Neuron (in vitro differentiated cells): ENCODE measurements at regions not wholly inside any gene's neighbourhood (a gene's known extent, or its start where the extent isn't known, plus 50 kb on each side); places are given as distances from the start of the nearest gene placed in this dataset.
A peak's percentile ranks its signal among the peaks of the same experiment; 100 is the strongest.
"Not testable (repeated sequence)": the region's sequence is repeated elsewhere in the genome, so short reads cannot be mapped to it uniquely, and the experiment has no call there.

Experiments
- H2AFZ ChIP-seq: one replicate; pipeline ENCODE4 v1.6.1; 2013; ENCODE audit warnings: low read depth, mild to moderate bottlenecking, inconsistent platforms, low read length, moderate library complexity
- H3K27me3 ChIP-seq: one replicate; pipeline ENCODE4 v1.6.1; 2013; ENCODE audit warnings: low read length; ENCODE audit not compliant: insufficient read depth
- H3K36me3 ChIP-seq: one replicate; pipeline ENCODE4 v1.6.1; 2013; ENCODE audit warnings: low read length; ENCODE audit not compliant: insufficient read depth
- H3K4me1 ChIP-seq: one replicate; pipeline ENCODE4 v1.6.1; 2013; ENCODE audit warnings: low read length; ENCODE audit not compliant: insufficient read depth
- H3K4me3 ChIP-seq: 2 replicates; pipeline ENCODE4 v1.5.1; 2013; ENCODE audit warnings: mild to moderate bottlenecking, low read length, moderate library complexity
- H3K9me3 ChIP-seq: one replicate; pipeline ENCODE4 v1.6.1; 2013; ENCODE audit warnings: low read length

GRCh38 chr10:7085147-7085912 lies 325.5 kb downstream of the SFMBT2 start:
- H3K4me1 ChIP-seq: peaks cover 21% of the 10 kb centered on the region

GRCh38 chr10:7084280-7085005 lies 326.4 kb downstream of the SFMBT2 start:
- Histone ChIP-seq H3K36me3 (no peaks in the 10 kb centered on the region), H3K4me1 (peaks cover 21% of the 10 kb centered on the region), H3K9me3 (no peaks in the 10 kb centered on the region), H3K27me3 (no peaks in the 10 kb centered on the region), H3K4me3 (no peak overlapping the region), H2AFZ (no peak overlapping the region)

More at GRCh38 chr10:7085147-7085912, 325.5 kb downstream of the SFMBT2 start:
- Histone ChIP-seq H3K4me3 (peak overlapping the region; percentile 47), H3K27me3 (no peaks in the 10 kb centered on the region), H3K36me3 (no peaks in the 10 kb centered on the region), H3K9me3 (no peaks in the 10 kb centered on the region), H2AFZ (peak overlapping the region; percentile 80)

GRCh38 chr10:7082967-7083366 lies 327.9 kb downstream of the SFMBT2 start:
- H3K36me3 ChIP-seq: no peaks in the 10 kb centered on the region
- no peak overlapping the region for H2AFZ ChIP-seq
- H3K27me3 ChIP-seq: no peaks in the 10 kb centered on the region
- peaks cover 21% of the 10 kb centered on the region for H3K4me1 ChIP-seq
- no peak overlapping the region for H3K4me3 ChIP-seq
- no peaks in the 10 kb centered on the region for H3K9me3 ChIP-seq

- H2AFZ ChIP-seq: no peak overlapping the region
- H3K36me3 ChIP-seq: no peaks in the 10 kb centered on the region
- H3K9me3 ChIP-seq: no peaks in the 10 kb centered on the region
- H3K4me1 ChIP-seq: peaks cover 3% of the 10 kb centered on the region
- no peaks in the 10 kb centered on the region for H3K27me3 ChIP-seq
- no peak overlapping the region for H3K4me3 ChIP-seq
These were observed 333.0 kb downstream of the SFMBT2 start for GRCh38 chr10:7077880-7078279.

- Histone ChIP-seq H3K4me3 (no peak overlapping the region), H2AFZ (no peak overlapping the region), H3K4me1 (peaks cover 3% of the 10 kb centered on the region), H3K9me3 (no peaks in the 10 kb centered on the region), H3K27me3 (no peaks in the 10 kb centered on the region), H3K36me3 (no peaks in the 10 kb centered on the region)
These were observed 335.0 kb downstream of the SFMBT2 start for GRCh38 chr10:7075851-7076250.

- H3K36me3 ChIP-seq: no peaks in the 10 kb centered on the region
- peaks cover 3% of the 10 kb centered on the region for H3K4me1 ChIP-seq
- H3K27me3 ChIP-seq: no peaks in the 10 kb centered on the region
- no peak overlapping the region for H3K4me3 ChIP-seq
- no peaks in the 10 kb centered on the region for H3K9me3 ChIP-seq
- H2AFZ ChIP-seq: no peak overlapping the region
These were observed 335.7 kb downstream of the SFMBT2 start for GRCh38 chr10:7075110-7075509.

- H3K36me3 ChIP-seq: no peaks in the 10 kb centered on the region
- H3K4me3 ChIP-seq: no peak overlapping the region
- H3K9me3 ChIP-seq: no peaks in the 10 kb centered on the region
- peaks cover 3% of the 10 kb centered on the region for H3K4me1 ChIP-seq
- H2AFZ ChIP-seq: no peak overlapping the region
- no peaks in the 10 kb centered on the region for H3K27me3 ChIP-seq
These were observed 339.4 kb downstream of the SFMBT2 start for GRCh38 chr10:7071421-7071820.

GRCh38 chr10:7070950-7071349 lies 339.9 kb downstream of the SFMBT2 start:
- H3K36me3 ChIP-seq: no peaks in the 10 kb centered on the region
- H2AFZ ChIP-seq: no peak overlapping the region
- H3K9me3 ChIP-seq: no peaks in the 10 kb centered on the region
- peaks cover 3% of the 10 kb centered on the region for H3K4me1 ChIP-seq
- no peaks in the 10 kb centered on the region for H3K27me3 ChIP-seq
- no peak overlapping the region for H3K4me3 ChIP-seq

- H3K9me3 ChIP-seq: no peaks in the 10 kb centered on the region
- no peak overlapping the region for H3K4me3 ChIP-seq
- no peaks in the 10 kb centered on the region for H3K36me3 ChIP-seq
- no peak overlapping the region for H2AFZ ChIP-seq
- no peaks in the 10 kb centered on the region for H3K27me3 ChIP-seq
- H3K4me1 ChIP-seq: peaks cover 3% of the 10 kb centered on the region
These were observed 341.1 kb downstream of the SFMBT2 start for GRCh38 chr10:7069706-7070105.

- Histone ChIP-seq H3K4me1 (no peaks in the 10 kb centered on the region), H3K9me3 (no peaks in the 10 kb centered on the region), H3K4me3 (no peak overlapping the region), H2AFZ (no peak overlapping the region), H3K36me3 (no peaks in the 10 kb centered on the region), H3K27me3 (no peaks in the 10 kb centered on the region)
These were observed 354.6 kb downstream of the SFMBT2 start for GRCh38 chr10:7056216-7056615.

GRCh38 chr10:7054915-7055314 lies 355.9 kb downstream of the SFMBT2 start:
- Histone ChIP-seq H3K36me3 (no peaks in the 10 kb centered on the region), H2AFZ (no peak overlapping the region), H3K4me3 (no peak overlapping the region), H3K4me1 (no peaks in the 10 kb centered on the region), H3K9me3 (no peaks in the 10 kb centered on the region), H3K27me3 (no peaks in the 10 kb centered on the region)

GRCh38 chr10:7053195-7053594 lies 357.6 kb downstream of the SFMBT2 start:
- Histone ChIP-seq H2AFZ (no peak overlapping the region), H3K27me3 (no peaks in the 10 kb centered on the region), H3K4me3 (no peak overlapping the region), H3K4me1 (no peaks in the 10 kb centered on the region), H3K36me3 (no peaks in the 10 kb centered on the region), H3K9me3 (no peaks in the 10 kb centered on the region)

GRCh38 chr10:7050024-7050423 lies 360.8 kb downstream of the SFMBT2 start:
- H3K27me3 ChIP-seq, H3K4me1 ChIP-seq, H3K9me3 ChIP-seq, H2AFZ ChIP-seq, H3K4me3 ChIP-seq, H3K36me3 ChIP-seq: not testable (repeated sequence)
